SH-SY5Y (cell line): ENCODE measurements at regions not wholly inside any gene's neighbourhood (a gene's known extent, or its start where the extent isn't known, plus 50 kb on each side); places are given as distances from the start of the nearest gene placed in this dataset.

Experiments
- GATA2 ChIP-seq: IDR thresholded peaks from 2 replicates; pipeline ENCODE4 v1.6.1; 2011; ENCODE audit warnings: mild to moderate bottlenecking, low read depth, low read length
- GATA3 ChIP-seq: IDR thresholded peaks from 2 replicates; pipeline ENCODE4 v1.6.1; 2011; ENCODE audit warnings: low read depth, mild to moderate bottlenecking, low read length, moderate library complexity

DNA sequence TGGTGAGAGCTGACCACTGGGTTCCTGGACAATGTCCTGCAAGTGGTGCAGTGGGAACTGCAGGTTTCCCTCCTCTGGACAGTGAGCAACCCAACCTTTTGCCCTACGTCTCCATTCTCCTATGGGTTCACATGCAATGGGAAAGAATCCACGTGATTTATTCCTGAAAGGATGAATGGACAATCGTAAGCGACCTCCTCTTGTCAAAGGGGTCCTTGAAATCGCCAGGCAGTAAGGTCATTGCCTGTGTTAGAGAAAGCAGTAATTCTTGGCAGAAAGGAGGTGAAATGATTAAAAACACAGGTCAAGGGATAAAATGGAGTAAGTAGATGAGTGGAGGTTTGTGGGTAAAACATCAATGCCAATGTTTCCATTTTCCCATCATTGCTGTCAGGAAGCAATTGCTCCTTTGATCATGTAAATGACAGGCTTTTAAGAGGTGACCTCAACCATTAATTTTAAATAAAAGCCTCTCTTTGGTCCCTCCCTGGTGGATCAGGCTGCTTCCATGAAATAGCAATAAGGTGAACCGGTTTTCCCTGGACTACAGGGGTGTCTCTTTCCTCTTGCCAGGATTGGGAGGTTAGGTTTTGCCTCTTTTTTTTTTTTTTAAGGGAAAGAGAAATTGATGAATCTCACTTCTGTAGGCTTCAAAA is 330.0 kb upstream of the PRKCQ start:
- TF ChIP-seq GATA3 (no peak), GATA2 (no peak)
